ENCODE measurements at regions not wholly inside any gene's neighbourhood (a gene's known extent, or its start where the extent isn't known, plus 50 kb on each side); places are given as distances from the start of the nearest gene placed in this dataset.

DNA sequence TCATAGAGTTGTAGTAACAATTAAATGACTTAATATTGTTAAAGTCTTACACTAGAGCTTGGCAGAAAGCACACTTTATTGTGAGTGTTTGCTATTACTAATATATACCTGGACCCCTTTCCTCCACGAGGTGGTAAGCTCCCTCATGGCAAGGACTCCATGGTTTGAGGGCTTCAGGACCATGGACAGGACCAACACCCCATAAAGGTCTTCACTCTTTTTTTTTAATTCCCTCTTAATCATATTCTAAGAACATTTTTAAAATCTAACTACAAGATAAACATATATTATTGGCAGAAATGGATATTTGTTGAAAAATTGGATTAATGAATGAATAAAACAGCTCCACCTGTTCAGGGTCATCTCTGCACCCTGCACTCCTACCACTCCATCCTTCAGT is 154.5 kb downstream of the CBLN1 start:
- TF ChIP-seq, protein P1, sequence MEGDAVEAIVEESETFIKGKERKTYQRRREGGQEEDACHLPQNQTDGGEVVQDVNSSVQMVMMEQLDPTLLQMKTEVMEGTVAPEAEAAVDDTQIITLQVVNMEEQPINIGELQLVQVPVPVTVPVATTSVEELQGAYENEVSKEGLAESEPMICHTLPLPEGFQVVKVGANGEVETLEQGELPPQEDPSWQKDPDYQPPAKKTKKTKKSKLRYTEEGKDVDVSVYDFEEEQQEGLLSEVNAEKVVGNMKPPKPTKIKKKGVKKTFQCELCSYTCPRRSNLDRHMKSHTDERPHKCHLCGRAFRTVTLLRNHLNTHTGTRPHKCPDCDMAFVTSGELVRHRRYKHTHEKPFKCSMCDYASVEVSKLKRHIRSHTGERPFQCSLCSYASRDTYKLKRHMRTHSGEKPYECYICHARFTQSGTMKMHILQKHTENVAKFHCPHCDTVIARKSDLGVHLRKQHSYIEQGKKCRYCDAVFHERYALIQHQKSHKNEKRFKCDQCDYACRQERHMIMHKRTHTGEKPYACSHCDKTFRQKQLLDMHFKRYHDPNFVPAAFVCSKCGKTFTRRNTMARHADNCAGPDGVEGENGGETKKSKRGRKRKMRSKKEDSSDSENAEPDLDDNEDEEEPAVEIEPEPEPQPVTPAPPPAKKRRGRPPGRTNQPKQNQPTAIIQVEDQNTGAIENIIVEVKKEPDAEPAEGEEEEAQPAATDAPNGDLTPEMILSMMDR (IDR thresholded peaks at IDR 0.05): no peak
- TF ChIP-seq EP300 (IDR thresholded peaks at IDR 0.05): no peak
- no peak for TF ChIP-seq POLR2A (IDR thresholded peaks at IDR 0.05)
- no peak for TF ChIP-seq POLR2AphosphoS5 (IDR thresholded peaks at IDR 0.05)

Data from suprapubic skin (tissue), 4 donors.